ENCODE measurements at regions not wholly inside any gene's neighbourhood (a gene's known extent, or its start where the extent isn't known, plus 50 kb on each side); places are given as distances from the start of the nearest gene placed in this dataset.

GRCh38 chr5:86735370-86735769, 117.6 kb downstream of the COX7C start:
- peaks cover 0 to 62% (median 17%) of the 10 kb centered on the region in 11 donors for H3K9me3 ChIP-seq
- no peaks in the 10 kb centered on the region for H3K4me1 ChIP-seq
- no peak overlapping the region for H3K4me3 ChIP-seq
- no peak for TF ChIP-seq CTCF (IDR thresholded peaks at IDR 0.05)
- no peaks in the 10 kb centered on the region for H3K36me3 ChIP-seq
- WGBS, 2 donors = 86 to 93% methylated on average over 2 of the region's 2 CpGs
- H3K27me3 ChIP-seq = no peaks in the 10 kb centered on the region
- DNase-seq (no peak), ATAC-seq (no peak)
- no peak overlapping the region for H3K27ac ChIP-seq
- intact Hi-C loops (cut with DNase I) = no loop called here

DNA sequence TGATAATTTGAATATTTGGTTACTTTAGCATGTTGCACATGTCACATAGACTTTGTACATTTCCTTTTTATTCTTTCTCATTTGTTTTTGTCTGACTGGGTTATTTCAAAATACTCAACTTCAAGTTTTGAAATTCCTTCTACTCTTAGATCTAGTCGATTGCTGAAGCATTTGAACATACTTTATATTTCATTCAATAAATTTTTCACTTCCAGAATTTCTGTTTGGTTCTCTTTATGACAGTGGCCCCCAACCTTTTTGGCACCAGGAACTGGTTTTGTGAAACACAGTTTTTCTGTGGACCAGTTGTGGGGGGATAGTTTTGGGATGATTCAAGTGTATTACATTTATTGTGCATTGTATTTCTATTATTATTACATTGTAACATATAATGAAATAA, 119.8 kb downstream of the COX7C start:
- DNase-seq = no peak
- intact Hi-C loops (cut with DNase I) = no loop called here
- ATAC-seq = no peak
- no peak overlapping the region for H3K27ac ChIP-seq
- no peaks in the 10 kb centered on the region for H3K27me3 ChIP-seq
- no peak overlapping the region for H3K4me3 ChIP-seq
- no peaks in the 10 kb centered on the region for H3K4me1 ChIP-seq
- no peaks in the 10 kb centered on the region for H3K36me3 ChIP-seq
- 73 to 82% methylated on average over 1 of the region's 1 CpG for WGBS, 2 donors
- TF ChIP-seq CTCF (IDR thresholded peaks at IDR 0.05) = no peak
- H3K9me3 ChIP-seq = peaks cover 0 to 46% (median 14%) of the 10 kb centered on the region in 11 donors

DNA sequence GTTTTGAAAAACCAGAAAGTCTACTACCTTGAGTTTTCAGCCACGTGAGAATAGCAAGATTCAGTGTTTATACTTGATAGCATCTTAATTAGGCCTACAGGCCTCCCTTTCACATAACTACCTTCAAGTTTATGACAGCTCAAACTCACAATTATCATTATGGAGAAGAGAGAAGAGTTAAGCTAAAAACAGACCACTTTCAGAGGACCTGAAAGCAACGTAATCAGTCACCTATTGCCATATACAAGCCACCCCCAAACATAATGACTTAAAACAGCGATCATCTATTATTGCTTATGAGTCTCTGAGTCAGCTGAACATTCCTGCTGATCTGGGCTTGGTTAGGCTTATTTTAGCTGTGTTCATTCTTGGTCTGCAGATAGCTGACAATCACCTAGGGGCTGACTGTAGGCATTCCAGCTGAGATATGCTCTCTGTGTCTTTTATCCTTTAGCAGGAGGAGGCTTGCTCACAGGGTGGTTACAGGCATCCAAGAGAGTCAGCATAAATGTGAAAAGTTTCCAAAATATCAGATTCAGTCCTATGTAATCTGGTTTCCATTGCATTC, 130.9 kb downstream of the COX7C start:
- TF ChIP-seq CTCF (IDR thresholded peaks at IDR 0.05) = no peak
- DNase-seq (no peak), ATAC-seq (no peak)
- intact Hi-C loops (cut with DNase I) = no loop called here
- Histone ChIP-seq H3K4me1 (no peaks in the 10 kb centered on the region), H3K4me3 (no peak overlapping the region), H3K27me3 (no peaks in the 10 kb centered on the region), H3K9me3 (no peaks in the 10 kb centered on the region), H3K36me3 (no peaks in the 10 kb centered on the region), H3K27ac (no peak overlapping the region)
- 44 to 50% methylated on average over 3 of the region's 3 CpGs for WGBS, 2 donors

GRCh38 chr5:86749841-86750240, 132.1 kb downstream of the COX7C start:
- no peak for ATAC-seq
- H3K27ac ChIP-seq = no peak overlapping the region
- DNase-seq = no peak
- TF ChIP-seq CTCF (IDR thresholded peaks at IDR 0.05) = no peak
- H3K36me3 ChIP-seq = no peaks in the 10 kb centered on the region
- H3K4me3 ChIP-seq = no peak overlapping the region
- no peaks in the 10 kb centered on the region for H3K27me3 ChIP-seq
- intact Hi-C loops (cut with DNase I) = no loop called here
- H3K9me3 ChIP-seq = no peaks in the 10 kb centered on the region
- no peaks in the 10 kb centered on the region for H3K4me1 ChIP-seq

Measured in heart right ventricle (tissue), 16 donors.